HPDE6-E6E7 (cell line): ENCODE measurements at regions not wholly inside any gene's neighbourhood (a gene's known extent, or its start where the extent isn't known, plus 50 kb on each side); places are given as distances from the start of the nearest gene placed in this dataset.

Experiments
- DNase-seq: peaks from one replicate; pipeline ENCODE4 v3.0.0; 2011; ENCODE audit warnings: missing footprints; ENCODE audit errors: extremely low spot score

DNA sequence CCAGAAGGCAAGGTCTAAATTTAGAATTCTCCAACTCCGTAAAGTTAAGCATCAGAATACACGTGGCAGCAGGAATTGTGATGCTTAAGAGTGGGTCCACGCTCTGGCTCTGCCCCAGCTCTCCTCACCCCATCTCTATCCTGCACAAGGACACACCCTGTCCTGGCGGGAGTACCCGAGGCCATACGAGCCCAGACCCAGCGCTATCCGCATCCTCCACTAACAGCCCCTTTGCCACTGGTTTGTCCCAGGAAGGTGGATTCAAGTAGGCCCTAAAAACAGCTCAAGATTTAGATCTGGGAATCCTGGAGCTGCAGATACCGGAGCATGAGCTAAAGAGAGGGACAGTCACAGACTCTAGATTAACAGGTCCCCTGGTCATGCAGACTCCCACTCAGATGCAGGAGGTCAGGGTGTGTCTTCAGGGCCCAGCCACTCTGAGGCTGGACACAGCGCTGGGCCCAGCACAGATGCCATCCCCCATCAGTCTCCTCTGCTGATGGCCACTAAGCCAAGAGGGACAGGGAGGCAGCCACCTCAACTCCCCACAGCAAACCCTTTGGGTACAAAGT, 393.3 kb downstream of the NPHP4 start:
- DNase-seq = no peak

DNA sequence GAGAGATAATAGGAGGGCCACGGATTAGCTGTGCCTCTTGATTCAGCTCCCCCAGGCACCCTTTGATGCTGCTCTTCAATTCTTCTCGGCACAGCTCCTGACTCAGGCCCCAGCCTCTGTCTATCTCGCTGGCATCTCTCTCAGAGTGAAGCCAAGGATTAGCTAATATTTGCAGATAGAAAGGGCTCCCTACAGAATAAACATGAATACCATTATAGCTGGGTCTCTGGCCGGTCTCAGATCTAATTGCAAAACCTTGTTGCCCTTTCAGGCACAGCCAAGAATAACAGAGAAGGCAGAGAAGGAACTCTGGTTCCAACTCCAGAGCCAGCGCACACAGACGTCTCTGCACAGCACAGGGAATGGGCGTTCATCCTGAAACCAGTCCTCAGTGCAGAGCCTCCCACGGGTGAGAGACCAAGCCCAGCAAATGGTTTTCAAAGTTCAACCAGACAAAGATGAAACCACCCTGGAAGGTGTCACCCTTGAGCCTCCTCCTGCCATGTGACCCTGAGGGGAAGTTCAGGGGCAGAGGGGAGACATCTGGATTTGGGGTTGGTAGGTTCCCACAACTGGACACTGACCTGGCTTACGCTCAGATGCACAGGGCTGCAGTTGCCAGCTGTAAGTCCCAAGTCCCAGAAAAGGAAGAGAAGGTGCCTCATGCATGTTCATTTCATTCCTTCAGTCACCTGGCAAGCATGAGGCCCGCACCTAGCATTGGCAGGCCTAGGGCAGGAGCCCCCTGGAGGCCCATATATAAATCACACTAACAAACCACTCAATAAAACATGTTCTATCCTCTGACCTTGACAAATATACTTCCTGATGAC, 394.0 kb downstream of the NPHP4 start:
- DNase-seq = no peak

DNA sequence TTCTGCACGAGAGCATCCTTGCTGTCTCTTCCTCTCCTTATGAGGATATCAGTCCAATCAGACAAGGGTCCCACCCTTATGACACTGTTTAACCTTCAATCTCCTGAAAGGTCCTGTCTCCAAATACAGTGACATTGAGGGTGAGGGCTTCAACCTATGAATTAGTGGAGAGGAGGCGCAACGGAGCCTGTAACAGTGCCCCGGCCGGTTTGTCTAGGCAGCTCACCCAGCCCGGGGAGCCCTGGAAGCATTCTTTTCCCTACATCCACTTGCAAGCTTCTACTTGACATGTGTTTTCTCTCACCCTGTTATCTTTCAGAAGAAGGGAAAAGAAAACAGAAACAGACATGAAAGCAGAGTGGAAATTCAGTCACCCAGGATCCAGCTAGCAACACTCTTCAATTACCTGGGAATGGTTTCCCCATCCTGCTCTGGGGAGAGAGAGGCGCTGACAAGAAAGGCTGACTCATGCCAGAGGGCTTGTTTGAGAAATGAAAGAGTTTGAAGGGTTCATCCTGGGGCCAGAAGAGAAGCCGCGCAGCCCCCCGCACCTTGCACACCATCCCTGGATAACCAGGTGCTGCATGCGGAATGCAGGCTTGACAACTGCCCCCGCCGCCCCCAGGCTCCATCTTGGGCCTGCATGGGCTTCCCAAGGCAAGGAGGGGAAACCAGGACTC, 394.9 kb downstream of the NPHP4 start:
- no peak for DNase-seq

DNA sequence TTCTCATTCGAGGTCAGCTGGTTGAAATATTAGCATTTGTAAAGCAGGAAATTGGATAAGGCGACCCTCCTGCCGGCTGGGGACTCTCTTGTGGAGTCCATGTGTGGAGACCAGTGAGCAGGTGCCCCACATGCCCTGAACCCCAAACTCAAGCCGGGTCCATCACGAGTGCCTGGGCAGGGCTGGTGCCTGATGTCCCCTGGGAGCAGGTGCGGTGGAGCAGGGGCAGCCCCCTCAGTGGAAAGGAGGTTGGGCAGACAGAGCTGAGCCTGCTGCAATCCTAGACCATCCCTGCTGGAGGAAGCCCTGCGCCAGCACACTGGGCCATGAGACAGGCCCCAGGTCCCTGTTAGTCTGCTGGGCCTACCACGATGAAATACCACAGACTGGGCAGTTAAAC, 395.6 kb downstream of the NPHP4 start:
- no peak for DNase-seq

DNA sequence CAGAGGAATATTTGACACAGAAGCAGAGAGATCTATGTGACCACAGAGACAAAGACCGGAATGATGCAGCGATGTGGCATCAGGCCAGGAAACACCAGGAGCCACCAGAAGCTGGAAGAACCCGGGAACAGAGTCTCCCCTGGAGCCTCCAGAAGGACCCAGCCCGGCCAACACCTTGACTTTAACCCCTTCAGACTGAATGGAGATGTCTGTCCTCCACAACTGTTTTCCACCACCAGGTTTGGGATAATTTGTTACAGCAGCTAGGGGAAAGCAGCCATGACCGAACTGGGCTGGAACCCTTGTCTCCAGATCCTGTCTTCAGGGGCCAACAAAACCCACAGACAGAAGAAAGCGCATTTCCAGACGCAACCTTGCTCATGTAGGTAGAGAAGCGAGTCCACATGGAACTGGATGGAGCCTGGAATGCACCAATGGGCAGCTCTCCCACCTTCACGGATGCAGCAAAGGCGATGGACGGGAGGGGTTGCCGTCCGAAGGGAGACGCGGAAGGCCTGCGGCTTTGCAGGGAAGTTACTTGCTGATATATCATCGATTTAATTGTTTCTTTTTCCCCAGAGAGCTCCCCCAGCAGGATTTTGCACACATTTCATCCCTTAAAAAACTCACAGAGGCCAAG, 396.6 kb downstream of the NPHP4 start:
- DNase-seq = no peak

DNA sequence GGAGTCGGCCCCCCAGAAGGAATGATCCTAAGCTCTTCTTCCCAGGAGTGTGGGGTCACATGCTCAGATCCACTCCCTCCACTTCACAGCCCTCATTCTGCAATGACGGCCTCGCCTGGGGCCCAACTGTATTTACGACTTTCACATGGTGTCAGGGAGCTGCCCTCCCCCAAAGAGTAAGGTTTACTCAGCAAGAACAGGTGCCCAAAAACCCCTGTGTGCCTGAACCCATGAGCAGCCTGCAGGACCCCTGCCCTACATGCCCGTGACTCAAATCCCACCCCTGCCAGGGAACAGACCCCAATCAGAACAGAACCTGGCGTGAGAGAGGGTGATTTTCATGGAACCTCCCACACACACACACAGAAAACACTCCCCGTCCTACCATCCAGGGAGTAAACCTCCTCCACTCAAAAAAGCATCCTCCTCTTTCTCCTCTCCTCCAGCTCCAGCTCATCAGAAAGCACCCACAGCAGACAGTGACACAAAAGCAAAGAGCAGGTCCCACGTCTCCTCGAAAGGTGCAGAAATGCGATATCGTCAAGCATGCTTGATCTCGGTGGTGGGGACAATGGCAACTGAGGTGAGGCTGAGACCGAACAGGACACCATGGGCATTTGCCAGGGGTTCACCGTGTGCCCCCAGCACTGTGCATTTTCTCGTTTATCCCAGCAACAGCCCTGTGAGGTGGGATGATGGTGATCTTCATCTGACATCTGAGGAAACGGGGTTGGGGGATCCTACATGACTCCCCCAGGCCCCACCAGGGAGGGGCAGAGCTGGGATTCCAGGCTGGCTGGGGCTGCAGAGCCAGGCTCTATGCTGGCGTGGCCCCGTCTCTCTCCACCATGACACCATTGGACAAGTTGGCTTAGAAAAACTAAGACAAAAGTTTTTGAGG, 397.9 kb downstream of the NPHP4 start:
- no peak for DNase-seq

DNA sequence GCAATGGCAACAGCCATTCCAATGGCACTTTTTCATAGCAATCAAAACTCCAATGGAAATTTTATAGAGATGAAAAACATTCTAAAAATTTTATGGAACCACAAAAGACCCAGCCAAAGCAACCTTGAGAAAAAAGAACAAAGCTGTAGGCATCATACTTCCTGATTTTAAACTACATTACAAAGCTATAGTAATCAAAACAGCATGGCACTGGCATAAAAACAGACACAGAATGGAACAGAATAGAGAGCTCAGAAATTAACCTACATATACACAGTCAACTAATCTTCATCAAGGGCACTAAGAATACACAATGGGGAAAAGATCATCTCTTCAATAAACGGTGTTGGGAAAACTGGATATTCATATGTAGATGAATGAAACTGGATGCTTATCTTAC, 401.5 kb downstream of the NPHP4 start:
- DNase-seq = no peak

DNA sequence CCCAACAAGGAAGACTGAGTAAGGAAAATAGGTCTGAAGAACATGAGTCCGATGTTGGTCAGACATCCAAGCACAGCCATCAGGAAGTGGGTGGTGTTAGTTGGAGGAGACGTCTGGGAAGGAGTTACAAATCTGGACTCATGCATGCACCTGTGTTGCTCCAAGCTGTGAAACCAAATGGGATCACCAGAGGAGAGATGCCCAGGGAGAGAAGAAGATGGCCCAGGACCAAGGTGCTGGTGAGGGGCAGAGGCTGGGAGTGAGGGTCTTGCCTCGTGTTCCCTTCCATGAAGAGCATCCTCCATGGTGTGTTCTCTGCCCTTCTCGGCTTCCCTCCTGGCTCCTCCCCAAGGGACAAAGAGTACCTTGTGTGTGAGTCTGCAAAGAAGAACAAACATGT, 405.6 kb downstream of the NPHP4 start:
- DNase-seq = no peak

DNA sequence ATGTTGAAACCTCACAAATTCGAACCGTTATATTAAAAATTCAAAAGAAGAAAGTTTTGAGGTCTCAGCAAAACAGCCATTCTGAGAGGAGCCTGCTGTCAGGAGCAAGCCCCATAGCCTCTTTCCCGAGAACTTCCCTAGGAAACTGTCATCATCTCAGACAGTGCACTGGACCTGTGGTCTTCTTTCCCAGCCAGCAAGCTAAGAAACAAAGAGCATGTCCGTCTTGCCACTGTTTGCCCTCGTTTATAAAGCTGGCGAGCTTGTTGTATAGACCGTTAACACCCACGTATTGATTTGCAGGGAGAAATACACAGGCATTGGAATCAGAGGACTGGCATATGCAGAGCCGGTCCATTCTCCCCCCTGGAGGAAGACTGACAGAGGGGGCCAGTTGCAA, 407.0 kb downstream of the NPHP4 start:
- no peak for DNase-seq

DNA sequence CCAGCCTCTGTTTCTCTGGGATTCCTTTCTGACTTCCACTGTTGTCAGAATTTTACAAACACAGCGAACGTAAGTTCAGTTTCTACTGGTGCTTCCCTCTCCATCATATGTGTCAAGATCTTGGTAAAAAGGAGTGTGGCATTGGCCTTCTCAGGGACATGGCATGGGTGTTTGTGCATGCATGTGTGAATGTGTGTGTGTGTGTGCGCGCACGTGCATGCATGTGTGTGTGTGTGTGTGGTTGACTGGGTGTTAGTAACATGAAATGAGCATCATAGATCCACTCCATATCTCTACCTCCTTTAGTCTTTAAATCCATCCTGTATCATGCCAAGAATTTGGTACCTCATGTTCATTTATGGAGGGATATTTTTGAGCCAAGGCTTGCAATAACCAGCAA, 411.3 kb downstream of the NPHP4 start:
- no peak for DNase-seq

DNA sequence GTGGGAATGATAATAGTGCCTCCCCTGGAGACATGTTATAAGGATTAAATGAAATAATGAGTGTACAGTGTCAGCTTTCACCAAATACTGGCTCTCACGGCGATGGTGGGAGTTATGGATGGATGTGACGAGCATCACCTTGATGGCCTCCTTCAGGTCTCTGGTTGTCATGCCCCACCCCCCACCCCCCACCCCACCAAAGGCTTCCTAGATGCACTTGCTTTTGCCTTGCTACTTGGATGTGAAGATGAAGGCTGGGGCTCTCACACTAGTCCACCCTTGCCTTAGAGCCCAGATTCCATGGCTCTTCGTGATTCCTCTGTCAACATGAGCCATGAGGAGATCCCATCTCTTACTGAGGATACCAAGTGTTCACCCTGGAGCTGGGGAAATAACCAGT, 412.3 kb downstream of the NPHP4 start:
- no peak for DNase-seq

DNA sequence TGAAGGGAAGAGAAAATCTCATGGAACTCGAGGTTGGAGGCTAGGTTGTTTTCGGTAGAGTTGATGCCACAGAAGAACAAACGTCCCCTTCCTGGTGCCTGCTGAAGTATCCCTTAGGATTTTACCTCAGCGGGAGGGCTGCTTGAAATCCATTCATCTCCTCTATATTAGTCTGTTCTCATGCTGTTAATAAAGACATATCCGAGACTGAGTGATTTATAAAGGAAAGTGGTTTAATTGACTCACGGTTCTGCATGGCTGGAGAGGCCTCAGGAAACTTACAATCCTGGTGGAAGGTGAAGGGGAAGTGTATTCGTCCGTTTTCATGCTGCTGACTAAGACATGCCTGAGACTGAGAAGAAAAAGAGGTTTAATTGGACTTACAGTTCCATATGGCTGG, 413.5 kb downstream of the NPHP4 start:
- DNase-seq = no peak

DNA sequence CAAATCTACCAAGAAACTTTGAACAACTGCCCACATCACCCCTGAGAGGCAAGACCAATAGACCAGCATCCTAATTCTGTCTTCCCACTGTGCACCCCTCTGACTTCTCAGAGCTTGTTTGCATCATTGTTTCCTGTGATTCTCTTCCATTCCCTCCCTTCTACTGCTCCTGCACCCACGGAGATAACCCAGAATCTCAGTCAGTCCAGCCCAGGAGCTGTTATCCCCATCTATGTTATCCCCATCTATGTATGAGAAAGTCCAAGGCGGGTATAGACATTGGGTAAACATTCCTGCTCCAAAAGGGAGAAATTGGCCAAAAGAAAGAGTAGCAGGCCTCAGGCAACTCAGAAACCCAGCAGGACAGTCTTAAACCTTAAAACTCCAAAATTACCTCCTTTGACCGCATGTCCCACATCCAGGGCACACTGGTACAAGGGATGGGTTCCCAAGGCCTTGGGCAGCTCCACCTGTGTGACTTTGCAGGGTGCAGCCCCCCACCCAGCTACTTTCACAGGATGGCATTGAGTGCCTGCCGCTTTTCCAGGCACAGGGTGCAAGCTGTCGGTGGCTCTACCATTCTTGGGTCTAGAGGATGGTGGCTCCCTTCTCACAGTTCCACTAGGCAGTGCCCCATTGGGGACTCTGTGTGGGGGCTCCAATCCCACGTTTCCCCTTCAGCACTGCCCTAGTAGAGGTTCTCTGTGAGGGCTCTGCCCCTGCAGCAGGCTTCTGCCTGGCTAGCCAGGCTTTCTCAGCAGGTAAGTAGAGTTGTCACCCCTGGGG, 414.8 kb downstream of the NPHP4 start:
- DNase-seq = no peak

DNA sequence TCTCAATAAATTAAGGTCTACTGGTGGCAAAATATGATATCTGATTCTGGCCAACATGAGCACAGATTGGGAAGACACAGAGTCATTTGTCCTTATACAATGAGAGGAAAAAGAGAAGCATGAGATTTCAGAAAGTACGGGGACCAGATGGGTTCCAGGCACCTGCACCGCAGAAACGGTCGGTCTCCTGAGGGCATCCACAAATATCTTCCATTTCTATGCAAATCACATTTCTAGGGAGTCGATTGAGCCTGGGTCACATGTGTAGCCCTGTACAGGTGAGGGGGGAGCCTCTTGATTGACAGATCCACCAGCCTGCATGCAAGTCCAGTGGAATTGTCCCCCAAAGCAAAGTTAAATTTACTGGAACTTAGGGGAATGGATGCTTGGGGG, 415.6 kb downstream of the NPHP4 start:
- no peak for DNase-seq

DNA sequence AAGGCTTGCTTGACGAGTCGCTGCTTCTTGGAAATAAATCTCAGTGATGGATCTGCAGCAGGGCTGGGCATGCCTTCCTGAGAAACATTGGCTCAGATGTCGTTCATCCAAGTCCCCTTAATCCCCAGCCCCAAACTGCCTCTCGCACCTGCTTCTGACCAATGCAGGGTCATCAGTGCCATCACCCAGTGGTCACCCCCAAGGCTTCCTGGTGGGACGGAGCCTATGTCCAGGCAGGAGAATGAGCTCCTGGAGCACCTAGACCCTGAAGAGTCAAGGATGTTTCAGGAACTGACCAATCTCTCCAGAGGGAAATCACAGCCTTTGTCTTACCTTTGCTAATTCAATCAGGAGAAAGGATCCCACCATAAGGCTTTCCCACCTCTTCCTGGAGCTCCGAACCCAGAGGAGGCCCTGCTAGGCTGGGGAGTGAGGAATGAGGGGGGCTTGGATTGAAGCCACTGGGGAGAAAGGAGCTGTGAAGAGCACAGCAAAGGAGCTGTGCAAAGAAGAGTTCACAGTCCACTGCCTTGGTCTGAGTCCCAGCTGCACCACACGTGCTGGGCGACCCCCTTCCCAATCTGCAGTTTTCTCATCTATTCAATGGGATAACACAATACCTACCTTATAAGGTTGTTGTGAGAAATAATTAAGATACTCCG, 416.1 kb downstream of the NPHP4 start:
- no peak for DNase-seq

DNA sequence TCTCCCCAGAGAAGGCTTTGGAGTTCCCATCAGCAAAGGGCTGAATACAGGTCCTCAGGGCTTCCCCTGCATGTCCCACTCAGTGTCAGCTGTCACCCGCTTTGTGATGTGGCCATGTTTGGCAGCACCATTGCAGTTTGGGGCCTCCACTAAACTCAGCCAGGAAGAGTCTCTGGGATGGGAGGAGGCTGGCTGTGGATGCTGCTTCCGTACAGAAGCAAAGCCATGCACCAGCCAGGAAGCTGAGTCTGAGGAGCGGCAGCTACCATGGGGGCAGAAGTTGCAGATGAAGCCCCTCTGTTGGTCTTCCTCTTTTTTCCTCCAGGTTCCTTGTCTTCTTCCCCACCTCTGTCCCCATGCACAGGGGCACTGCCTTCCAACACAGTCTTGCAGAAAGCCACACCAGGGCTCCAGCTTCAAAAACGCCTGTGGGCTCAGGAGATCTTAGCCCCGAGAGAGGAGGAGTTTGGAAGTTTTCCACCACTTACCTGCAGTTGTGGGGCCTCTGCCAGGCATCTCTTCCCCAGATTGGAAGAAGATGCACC, 416.8 kb downstream of the NPHP4 start:
- no peak for DNase-seq

DNA sequence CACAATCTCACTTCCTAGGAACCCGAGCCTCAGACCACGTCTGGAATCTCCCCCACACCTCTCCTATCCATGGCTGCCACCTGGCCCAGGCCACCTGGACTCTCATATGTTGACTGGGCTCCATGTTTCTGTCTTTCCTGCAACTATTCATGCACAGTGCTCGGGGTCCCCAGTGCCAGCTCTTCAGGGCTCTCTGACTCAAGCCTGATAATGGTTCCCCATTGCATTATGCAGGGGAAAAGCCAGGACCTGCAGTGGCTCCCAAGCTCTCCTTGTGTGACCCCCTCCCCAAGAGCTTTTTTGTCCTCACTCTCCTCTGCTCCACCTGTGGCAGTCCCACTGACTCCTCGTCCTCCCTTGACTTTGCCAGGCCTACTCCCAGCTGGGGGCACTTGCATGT, 417.6 kb downstream of the NPHP4 start:
- no peak for DNase-seq

DNA sequence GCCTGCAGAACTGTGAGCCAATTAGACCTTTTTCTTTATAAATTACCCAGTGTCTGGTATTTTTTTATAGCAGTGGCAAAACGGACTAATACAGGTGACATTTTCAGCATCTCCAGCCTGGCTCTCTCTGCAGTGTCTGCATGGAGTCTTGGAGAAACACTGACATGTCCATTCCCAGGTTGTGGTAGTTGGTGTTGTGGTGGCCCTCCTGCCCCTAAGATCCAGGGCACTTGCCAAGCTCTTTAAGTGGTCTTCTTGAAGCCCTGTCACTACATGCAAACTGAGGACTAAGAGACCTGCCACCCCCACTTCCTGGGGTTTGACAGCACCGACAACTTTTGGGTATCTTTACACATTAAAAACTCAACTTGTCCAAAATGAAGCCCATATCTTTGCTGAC, 419.4 kb downstream of the NPHP4 start:
- DNase-seq = no peak

DNA sequence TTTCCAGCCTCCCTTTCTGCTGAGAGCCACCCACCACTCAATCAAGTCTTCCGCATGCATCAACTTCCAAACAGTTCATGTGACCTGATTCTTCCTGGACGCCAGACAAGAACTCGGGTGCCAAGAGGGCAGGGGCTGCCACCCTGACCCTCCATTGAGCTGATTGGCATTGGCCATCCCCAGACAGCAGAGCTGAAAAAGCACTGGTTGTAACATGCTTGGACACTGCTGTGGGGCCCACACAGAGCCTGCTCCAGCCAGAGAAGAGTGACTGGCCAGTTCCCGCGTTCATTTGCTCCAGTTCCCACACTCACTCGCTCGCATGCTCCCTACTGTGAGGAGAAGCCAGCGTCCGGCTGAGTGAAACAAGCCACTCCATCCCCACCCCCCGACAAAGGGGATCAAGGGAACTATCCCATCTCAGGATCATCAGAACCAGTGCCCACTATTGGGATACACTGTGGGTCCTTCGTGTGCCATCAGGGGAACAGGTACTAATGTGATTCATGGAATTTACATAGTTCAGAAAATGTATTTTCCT, 420.3 kb downstream of the NPHP4 start:
- no peak for DNase-seq

DNA sequence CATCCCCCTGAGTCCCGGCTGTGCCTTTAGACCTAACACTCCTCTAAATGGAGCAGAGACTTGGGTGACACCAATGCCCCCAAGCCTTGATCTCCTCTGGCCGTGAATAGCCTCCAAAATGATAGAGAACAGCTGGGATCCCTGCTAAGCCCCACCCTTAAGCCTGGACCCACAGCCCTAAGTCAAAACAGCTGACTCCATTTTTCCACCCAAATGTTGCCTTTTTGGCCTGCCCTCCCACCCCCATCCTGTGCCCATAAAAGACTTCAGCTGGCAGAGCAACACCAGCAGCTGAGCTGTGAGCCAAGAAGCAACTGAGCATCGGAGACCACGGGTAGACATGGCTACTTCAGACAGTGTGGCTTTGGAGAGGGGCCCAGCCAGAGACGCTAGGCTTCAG, 420.8 kb downstream of the NPHP4 start:
- no peak for DNase-seq
